MM.1S (cell line): ENCODE measurements at regions not wholly inside any gene's neighbourhood (a gene's known extent, or its start where the extent isn't known, plus 50 kb on each side); places are given as distances from the start of the nearest gene placed in this dataset.
"Not testable (repeated sequence)": the region's sequence is repeated elsewhere in the genome, so short reads cannot be mapped to it uniquely, and the experiment has no call there.

Experiments
- EZH2 ChIP-seq: fragments of 300-600 bp; sonication (generic); optimal IDR thresholded peaks from 2 replicates; pipeline ENCODE3; 2017; ENCODE audit warnings: low read depth, mild to moderate bottlenecking, antibody characterized with exemption, low read length, mixed read lengths
- TF ChIP-seq, protein P1 (sequence below): fragments of 300-600 bp; sonication (generic); IDR thresholded peaks from 2 replicates; pipeline ENCODE4 v1.5.1; 2016; ENCODE audit warnings: antibody characterized with exemption, low read length, mixed read lengths

DNA sequence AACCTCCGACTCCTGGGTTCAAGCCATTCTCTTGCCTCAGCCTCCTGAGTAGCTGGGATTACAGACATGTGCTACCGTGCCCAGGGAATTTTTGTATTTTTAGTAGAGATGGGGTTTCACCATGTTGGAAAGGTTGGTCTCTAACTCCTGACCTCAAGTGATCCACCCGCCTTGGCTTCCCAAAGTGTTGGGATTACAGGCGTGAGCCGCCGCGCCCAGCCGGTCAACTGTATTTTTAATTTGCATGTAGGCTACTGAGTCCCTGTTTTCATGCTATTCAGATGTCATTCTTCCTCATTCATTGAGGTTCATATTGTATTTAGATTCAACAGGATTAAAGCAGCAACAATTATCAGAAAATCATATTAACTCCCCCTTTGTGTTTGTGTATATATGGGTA is 425.1 kb upstream of the IZUMO3 start:
- TF ChIP-seq, protein P1, sequence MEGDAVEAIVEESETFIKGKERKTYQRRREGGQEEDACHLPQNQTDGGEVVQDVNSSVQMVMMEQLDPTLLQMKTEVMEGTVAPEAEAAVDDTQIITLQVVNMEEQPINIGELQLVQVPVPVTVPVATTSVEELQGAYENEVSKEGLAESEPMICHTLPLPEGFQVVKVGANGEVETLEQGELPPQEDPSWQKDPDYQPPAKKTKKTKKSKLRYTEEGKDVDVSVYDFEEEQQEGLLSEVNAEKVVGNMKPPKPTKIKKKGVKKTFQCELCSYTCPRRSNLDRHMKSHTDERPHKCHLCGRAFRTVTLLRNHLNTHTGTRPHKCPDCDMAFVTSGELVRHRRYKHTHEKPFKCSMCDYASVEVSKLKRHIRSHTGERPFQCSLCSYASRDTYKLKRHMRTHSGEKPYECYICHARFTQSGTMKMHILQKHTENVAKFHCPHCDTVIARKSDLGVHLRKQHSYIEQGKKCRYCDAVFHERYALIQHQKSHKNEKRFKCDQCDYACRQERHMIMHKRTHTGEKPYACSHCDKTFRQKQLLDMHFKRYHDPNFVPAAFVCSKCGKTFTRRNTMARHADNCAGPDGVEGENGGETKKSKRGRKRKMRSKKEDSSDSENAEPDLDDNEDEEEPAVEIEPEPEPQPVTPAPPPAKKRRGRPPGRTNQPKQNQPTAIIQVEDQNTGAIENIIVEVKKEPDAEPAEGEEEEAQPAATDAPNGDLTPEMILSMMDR = not testable (repeated sequence)
- TF ChIP-seq EZH2 = not testable (repeated sequence)
